Smooth muscle cell (in vitro differentiated cells): ENCODE measurements at regions not wholly inside any gene's neighbourhood (a gene's known extent, or its start where the extent isn't known, plus 50 kb on each side); places are given as distances from the start of the nearest gene placed in this dataset.
"Not testable (repeated sequence)": the region's sequence is repeated elsewhere in the genome, so short reads cannot be mapped to it uniquely, and the experiment has no call there.

Source experiments
- DNase-seq: peaks from one replicate; lab custom pipeline; 2025; ENCODE audit not compliant: unreplicated experiment; lab: John Stamatoyannopoulos, UW
- H2AFZ ChIP-seq: fragments of 200-600 bp; sonication (generic); 2 replicates; pipeline ENCODE4 v1.6.0; 2016; ENCODE audit warnings: antibody characterized with exemption, low read depth, mild to moderate bottlenecking
- H3F3A ChIP-seq: fragments of 200-600 bp; sonication (generic); 2 replicates; pipeline ENCODE4 v1.6.0; 2017; ENCODE audit warnings: antibody characterized with exemption, low read depth
- H3K27ac ChIP-seq: fragments of 200-600 bp; sonication (generic); 2 replicates; pipeline ENCODE4 v1.5.1; 2016; ENCODE audit warnings: low read depth, mild to moderate bottlenecking
- H3K27me3 ChIP-seq: fragments of 200-600 bp; sonication (generic); 2 replicates; pipeline ENCODE4 v1.6.1; 2016; ENCODE audit warnings: low read depth, mild to moderate bottlenecking
- H3K36me3 ChIP-seq: fragments of 200-600 bp; sonication (generic); 2 replicates; pipeline ENCODE4 v1.5.1; 2016; ENCODE audit warnings: low read depth
- H3K4me1 ChIP-seq: fragments of 200-600 bp; sonication (generic); 2 replicates; pipeline ENCODE4 v1.5.1; 2016; ENCODE audit warnings: low read depth
- H3K4me2 ChIP-seq: fragments of 200-600 bp; sonication (generic); 2 replicates; pipeline ENCODE4 v1.6.0; 2016; ENCODE audit warnings: mild to moderate bottlenecking
- H3K4me3 ChIP-seq: fragments of 200-600 bp; sonication (generic); 2 replicates; pipeline ENCODE4 v1.5.1; 2016; ENCODE audit warnings: mild to moderate bottlenecking
- H3K79me2 ChIP-seq: fragments of 200-600 bp; sonication (generic); 2 replicates; pipeline ENCODE4 v1.6.0; 2016; ENCODE audit warnings: low read depth, mild to moderate bottlenecking
- H3K9ac ChIP-seq: fragments of 200-600 bp; sonication (generic); 2 replicates; pipeline ENCODE4 v1.6.0; 2016; ENCODE audit warnings: low read depth
- H3K9me3 ChIP-seq: fragments of 200-600 bp; sonication (generic); replicated peaks from 2 replicates; pipeline ENCODE4 v1.5.1; 2016; ENCODE audit warnings: low read depth
- H4K20me1 ChIP-seq: fragments of 200-600 bp; sonication (generic); 2 replicates; pipeline ENCODE4 v1.6.0; 2016; ENCODE audit warnings: low read depth
- WGBS: methylation state at CpG from one replicate; pipeline ENCODE4 v1.1.7; 2016; ENCODE audit warnings: low lambda C conversion rate; 5-methylcytosine and 5-hydroxymethylcytosine counted together

GRCh38 chr4:189630913-189631567, 309.6 kb upstream of the FRG1 start:
- not testable (repeated sequence) for H2AFZ ChIP-seq, H3K9ac ChIP-seq, H4K20me1 ChIP-seq, H3K36me3 ChIP-seq, H3K4me1 ChIP-seq, H3F3A ChIP-seq, H3K27me3 ChIP-seq, DNase-seq, H3K4me3 ChIP-seq, H3K79me2 ChIP-seq, H3K27ac ChIP-seq, H3K9me3 ChIP-seq, H3K4me2 ChIP-seq
- WGBS, result 84% methylated on average over 6 of the region's 6 CpGs

- DNase-seq, H3K79me2 ChIP-seq, H3K36me3 ChIP-seq, H2AFZ ChIP-seq, H3K4me2 ChIP-seq, H3K9me3 ChIP-seq, H3K4me1 ChIP-seq, H3K4me3 ChIP-seq, H3F3A ChIP-seq, H4K20me1 ChIP-seq, H3K27me3 ChIP-seq, H3K27ac ChIP-seq, H3K9ac ChIP-seq: not testable (repeated sequence)
- WGBS, result 96% methylated on average over 9 of the region's 9 CpGs
Measured at GRCh38 chr4:189631568-189631916, 309.1 kb upstream of the FRG1 start.

- H3K4me1 ChIP-seq, H3K27ac ChIP-seq, DNase-seq, H3K79me2 ChIP-seq, H4K20me1 ChIP-seq, H3K9me3 ChIP-seq, H3K9ac ChIP-seq, H3K4me2 ChIP-seq, H3K36me3 ChIP-seq, H3K4me3 ChIP-seq, H3F3A ChIP-seq, H3K27me3 ChIP-seq, H2AFZ ChIP-seq: not testable (repeated sequence)
- 98% methylated on average over 2 of the region's 2 CpGs for WGBS
Measured at GRCh38 chr4:189650436-189650835, 290.2 kb upstream of the FRG1 start.

GRCh38 chr4:189653130-189653653, 287.5 kb upstream of the FRG1 start:
- not testable (repeated sequence) for H3K4me2 ChIP-seq, H3F3A ChIP-seq, H2AFZ ChIP-seq, H3K9me3 ChIP-seq, H3K27me3 ChIP-seq, H3K9ac ChIP-seq, DNase-seq, H3K79me2 ChIP-seq, H3K36me3 ChIP-seq, H3K27ac ChIP-seq, H3K4me1 ChIP-seq, H3K4me3 ChIP-seq, H4K20me1 ChIP-seq
- 25% methylated on average over 2 of the region's 3 CpGs for WGBS

GRCh38 chr4:189653983-189654382, 286.7 kb upstream of the FRG1 start:
- H3K27ac ChIP-seq, DNase-seq, H2AFZ ChIP-seq, H3K4me3 ChIP-seq, H4K20me1 ChIP-seq, H3K27me3 ChIP-seq, H3K4me1 ChIP-seq, H3K36me3 ChIP-seq, H3K4me2 ChIP-seq, H3F3A ChIP-seq, H3K9ac ChIP-seq, H3K9me3 ChIP-seq, H3K79me2 ChIP-seq: not testable (repeated sequence)
- WGBS, result 77% methylated on average over 7 of the region's 7 CpGs

- not testable (repeated sequence) for H3K4me3 ChIP-seq, H3K4me1 ChIP-seq, H3K9ac ChIP-seq, H3K27me3 ChIP-seq, H3K36me3 ChIP-seq, DNase-seq, H3F3A ChIP-seq, H3K79me2 ChIP-seq, H3K27ac ChIP-seq, H4K20me1 ChIP-seq, H3K4me2 ChIP-seq, H3K9me3 ChIP-seq, H2AFZ ChIP-seq
- 80% methylated on average over 7 of the region's 9 CpGs for WGBS
Measured at GRCh38 chr4:189654396-189654795, 286.3 kb upstream of the FRG1 start.

GRCh38 chr4:189655817-189656216, 284.9 kb upstream of the FRG1 start:
- not testable (repeated sequence) for DNase-seq, H3K4me2 ChIP-seq, H3K27me3 ChIP-seq, H3F3A ChIP-seq, H3K4me1 ChIP-seq, H3K79me2 ChIP-seq, H3K36me3 ChIP-seq, H3K9me3 ChIP-seq, H4K20me1 ChIP-seq, H3K9ac ChIP-seq, H2AFZ ChIP-seq, H3K4me3 ChIP-seq
- H3K27ac ChIP-seq, result peak overlapping the region; percentile 75
- WGBS, result 92% methylated on average over 8 of the region's 8 CpGs
